ENCODE measurements at regions not wholly inside any gene's neighbourhood (a gene's known extent, or its start where the extent isn't known, plus 50 kb on each side); places are given as distances from the start of the nearest gene placed in this dataset.

DNA sequence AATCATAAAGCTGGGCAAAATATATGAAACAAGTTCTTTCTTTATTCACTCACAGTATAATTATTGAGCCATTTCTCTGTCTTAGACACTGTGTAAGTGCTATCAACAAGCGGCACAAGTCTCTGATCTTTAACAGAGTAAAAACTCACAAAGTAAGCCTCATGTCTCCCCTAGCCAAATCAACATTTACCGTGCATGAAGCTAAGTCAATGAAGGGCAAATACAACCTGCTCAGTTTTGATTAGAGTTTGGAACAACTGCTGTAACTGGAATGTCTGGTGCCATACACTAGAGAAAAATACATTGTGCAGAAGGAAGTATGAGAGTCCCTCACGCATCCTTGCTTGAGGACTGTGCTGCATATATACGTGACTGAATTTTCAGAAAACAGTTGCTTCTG lies 291.0 kb upstream of the EPHA3 start:
- TF ChIP-seq RFX5 (IDR thresholded peaks at IDR 0.05) (no peak), MAZ (IDR thresholded peaks at IDR 0.05; ENCODE audit: borderline replicate concordance, low read depth, low read length) (no peak), CEBPB (IDR thresholded peaks at IDR 0.05) (no peak), JUNB (IDR thresholded peaks at IDR 0.05) (no peak), RAD21 (conservative IDR thresholded peaks at IDR 0.05 in 1 of 2, IDR thresholded peaks at IDR 0.05 in 1 of 2) (no peak), POLR2A (IDR thresholded peaks at IDR 0.05; ENCODE audit: low read length) (no peak)
- TF ChIP-seq, protein P1, sequence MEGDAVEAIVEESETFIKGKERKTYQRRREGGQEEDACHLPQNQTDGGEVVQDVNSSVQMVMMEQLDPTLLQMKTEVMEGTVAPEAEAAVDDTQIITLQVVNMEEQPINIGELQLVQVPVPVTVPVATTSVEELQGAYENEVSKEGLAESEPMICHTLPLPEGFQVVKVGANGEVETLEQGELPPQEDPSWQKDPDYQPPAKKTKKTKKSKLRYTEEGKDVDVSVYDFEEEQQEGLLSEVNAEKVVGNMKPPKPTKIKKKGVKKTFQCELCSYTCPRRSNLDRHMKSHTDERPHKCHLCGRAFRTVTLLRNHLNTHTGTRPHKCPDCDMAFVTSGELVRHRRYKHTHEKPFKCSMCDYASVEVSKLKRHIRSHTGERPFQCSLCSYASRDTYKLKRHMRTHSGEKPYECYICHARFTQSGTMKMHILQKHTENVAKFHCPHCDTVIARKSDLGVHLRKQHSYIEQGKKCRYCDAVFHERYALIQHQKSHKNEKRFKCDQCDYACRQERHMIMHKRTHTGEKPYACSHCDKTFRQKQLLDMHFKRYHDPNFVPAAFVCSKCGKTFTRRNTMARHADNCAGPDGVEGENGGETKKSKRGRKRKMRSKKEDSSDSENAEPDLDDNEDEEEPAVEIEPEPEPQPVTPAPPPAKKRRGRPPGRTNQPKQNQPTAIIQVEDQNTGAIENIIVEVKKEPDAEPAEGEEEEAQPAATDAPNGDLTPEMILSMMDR (IDR thresholded peaks at IDR 0.05) = no peak
- TF ChIP-seq, protein P2, sequence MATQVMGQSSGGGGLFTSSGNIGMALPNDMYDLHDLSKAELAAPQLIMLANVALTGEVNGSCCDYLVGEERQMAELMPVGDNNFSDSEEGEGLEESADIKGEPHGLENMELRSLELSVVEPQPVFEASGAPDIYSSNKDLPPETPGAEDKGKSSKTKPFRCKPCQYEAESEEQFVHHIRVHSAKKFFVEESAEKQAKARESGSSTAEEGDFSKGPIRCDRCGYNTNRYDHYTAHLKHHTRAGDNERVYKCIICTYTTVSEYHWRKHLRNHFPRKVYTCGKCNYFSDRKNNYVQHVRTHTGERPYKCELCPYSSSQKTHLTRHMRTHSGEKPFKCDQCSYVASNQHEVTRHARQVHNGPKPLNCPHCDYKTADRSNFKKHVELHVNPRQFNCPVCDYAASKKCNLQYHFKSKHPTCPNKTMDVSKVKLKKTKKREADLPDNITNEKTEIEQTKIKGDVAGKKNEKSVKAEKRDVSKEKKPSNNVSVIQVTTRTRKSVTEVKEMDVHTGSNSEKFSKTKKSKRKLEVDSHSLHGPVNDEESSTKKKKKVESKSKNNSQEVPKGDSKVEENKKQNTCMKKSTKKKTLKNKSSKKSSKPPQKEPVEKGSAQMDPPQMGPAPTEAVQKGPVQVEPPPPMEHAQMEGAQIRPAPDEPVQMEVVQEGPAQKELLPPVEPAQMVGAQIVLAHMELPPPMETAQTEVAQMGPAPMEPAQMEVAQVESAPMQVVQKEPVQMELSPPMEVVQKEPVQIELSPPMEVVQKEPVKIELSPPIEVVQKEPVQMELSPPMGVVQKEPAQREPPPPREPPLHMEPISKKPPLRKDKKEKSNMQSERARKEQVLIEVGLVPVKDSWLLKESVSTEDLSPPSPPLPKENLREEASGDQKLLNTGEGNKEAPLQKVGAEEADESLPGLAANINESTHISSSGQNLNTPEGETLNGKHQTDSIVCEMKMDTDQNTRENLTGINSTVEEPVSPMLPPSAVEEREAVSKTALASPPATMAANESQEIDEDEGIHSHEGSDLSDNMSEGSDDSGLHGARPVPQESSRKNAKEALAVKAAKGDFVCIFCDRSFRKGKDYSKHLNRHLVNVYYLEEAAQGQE (IDR thresholded peaks at IDR 0.05) = no peak
